GM12864 (cell line): ENCODE measurements at regions not wholly inside any gene's neighbourhood (a gene's known extent, or its start where the extent isn't known, plus 50 kb on each side); places are given as distances from the start of the nearest gene placed in this dataset.

ENCODE experiments used
- DNase-seq: peaks from one replicate; pipeline ENCODE4 v3.0.0-alpha.2; 2011; ENCODE audit warnings: low read depth
- H3K4me3 ChIP-seq: 2 replicates; pipeline ENCODE4 v1.5.1; 2011; ENCODE audit warnings: mild to moderate bottlenecking, low read depth, low read length, control low read depth
- TF ChIP-seq, protein P1 (sequence below): IDR thresholded peaks from 2 replicates; pipeline ENCODE4 v1.5.1; 2011; ENCODE audit warnings: low read depth, mild to moderate bottlenecking, moderate library complexity, low read length, control low read depth, inconsistent platforms; ENCODE audit errors: missing control alignments

DNA sequence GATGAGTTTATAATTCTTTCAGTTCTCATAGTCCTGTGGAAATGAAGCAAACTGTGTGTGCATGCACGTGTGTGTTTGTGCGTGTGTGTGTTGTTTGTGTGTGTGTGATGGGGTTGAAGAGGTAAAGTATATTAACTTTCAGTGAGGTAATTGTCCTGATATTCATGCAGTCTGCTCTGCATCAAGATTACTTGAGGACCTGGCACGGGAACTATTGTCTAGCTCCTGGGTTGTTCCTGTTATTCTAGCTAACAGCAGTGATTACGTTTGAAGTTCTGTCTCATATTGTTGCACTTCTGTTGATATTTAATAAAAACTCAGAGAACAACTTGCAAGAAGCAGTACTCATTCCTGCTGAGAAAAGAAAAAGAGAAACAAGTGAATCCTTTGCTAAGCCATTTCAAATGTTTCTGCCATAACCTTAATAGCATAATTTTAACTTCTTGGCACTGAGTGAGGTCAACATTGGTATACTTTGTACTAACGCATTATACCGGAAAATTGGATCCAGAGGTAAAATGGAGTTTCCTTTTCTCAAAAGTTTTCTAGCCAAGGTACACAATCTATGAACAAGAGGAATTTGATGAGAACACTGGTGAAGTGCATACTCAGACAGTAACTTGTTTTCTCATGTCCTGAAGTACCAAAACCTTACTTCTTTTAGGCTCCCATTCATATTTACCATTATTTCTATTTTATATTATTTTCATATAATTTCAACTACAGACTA lies 113.2 kb downstream of the SPCS3 start:
- TF ChIP-seq, protein P1, sequence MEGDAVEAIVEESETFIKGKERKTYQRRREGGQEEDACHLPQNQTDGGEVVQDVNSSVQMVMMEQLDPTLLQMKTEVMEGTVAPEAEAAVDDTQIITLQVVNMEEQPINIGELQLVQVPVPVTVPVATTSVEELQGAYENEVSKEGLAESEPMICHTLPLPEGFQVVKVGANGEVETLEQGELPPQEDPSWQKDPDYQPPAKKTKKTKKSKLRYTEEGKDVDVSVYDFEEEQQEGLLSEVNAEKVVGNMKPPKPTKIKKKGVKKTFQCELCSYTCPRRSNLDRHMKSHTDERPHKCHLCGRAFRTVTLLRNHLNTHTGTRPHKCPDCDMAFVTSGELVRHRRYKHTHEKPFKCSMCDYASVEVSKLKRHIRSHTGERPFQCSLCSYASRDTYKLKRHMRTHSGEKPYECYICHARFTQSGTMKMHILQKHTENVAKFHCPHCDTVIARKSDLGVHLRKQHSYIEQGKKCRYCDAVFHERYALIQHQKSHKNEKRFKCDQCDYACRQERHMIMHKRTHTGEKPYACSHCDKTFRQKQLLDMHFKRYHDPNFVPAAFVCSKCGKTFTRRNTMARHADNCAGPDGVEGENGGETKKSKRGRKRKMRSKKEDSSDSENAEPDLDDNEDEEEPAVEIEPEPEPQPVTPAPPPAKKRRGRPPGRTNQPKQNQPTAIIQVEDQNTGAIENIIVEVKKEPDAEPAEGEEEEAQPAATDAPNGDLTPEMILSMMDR = no peak
- no peak overlapping the region for H3K4me3 ChIP-seq

DNA sequence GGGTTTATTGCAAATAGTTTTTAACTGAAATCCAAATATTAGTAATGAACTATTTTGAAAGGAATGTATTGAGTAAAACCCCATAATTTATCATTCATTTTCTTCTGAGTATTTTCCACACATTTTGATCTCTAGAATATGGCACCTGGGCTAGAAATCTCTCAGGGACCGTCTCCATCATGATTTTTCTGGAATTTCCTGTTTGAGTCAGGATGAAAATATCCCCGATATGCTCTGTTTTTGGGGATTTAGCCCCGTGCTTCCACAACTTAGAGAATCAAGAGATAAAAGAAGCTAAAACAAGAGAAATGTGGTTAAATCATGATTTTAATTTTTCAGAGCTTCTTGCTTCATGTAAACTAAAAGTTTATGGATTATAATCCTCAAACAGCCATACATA lies 114.2 kb downstream of the SPCS3 start:
- TF ChIP-seq, protein P1 = no peak
- H3K4me3 ChIP-seq = no peak overlapping the region
- no peak for DNase-seq

More for the DNA sequence above, 113.2 kb downstream of the SPCS3 start:
- no peak for DNase-seq

DNA sequence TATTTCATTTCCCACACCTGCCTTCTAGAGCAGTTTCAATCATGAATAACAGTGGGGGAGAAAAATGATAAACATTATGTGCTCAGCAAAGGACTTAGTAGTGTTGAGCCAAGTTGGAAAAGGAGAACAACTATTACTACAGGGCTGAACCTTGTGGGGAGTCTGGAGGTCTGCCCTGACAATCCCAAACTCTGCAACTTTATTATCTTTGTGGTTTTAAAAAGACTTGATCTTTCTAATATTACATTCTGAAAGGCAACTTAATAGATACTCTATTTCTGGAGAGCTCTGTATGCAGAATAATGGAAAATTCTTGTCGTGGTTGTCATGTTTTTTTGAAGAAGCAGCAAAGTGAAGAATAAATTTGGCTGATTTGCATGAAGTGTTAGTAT lies 116.1 kb downstream of the SPCS3 start:
- TF ChIP-seq, protein P1 = no peak
- no peak overlapping the region for H3K4me3 ChIP-seq
- DNase-seq = no peak

DNA sequence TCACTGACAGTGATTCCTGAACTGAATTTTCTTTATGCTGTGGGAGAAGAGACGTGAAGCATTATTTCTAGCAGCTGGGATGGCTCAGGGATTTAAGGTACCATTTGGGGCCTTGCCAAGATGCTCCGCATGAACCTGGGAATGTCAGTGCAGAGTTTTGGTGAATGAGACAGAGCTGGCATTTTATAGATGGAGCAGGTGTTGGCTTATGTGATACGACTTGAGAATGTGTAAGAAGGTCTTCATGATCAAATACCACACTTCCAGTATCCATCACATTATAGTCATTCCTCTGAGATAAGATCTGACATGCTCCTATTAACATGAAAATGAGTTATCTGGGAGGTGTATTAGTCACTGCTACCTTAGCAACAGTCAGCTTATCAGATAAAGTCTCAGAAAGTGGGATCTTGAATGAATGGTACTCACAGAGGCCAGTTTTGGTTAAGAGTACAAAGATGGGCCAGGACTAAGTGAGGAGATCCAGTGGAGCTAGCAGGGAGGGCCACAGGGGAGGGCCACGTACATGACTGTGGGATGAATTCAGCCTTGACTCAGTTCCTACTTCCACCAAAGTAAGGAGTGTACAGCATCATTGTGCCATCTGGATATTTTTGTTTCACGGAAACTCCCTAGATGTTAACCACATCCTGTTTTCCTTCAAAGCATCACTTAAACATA lies 116.7 kb downstream of the SPCS3 start:
- no peak for DNase-seq
- no peak overlapping the region for H3K4me3 ChIP-seq
- TF ChIP-seq, protein P1 = no peak

DNA sequence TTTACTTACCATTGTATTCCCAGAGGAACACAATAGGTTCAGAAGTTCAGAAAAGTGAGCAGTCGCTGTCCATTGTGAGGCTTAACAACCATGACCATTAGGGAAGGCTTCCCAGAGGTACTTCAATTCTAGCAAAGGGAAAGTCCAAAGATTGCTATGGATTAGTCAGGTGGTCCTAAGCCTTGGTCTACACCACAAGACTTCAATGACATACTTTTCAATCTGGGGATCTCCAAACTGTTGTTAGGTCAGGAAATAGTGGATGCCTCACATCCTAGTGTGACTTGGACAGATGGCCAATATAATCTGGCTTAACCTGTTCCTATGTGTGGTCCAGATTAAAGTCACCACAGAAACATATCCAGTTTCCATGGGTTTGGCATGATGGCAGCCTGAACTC lies 118.0 kb downstream of the SPCS3 start:
- no peak for DNase-seq
- TF ChIP-seq, protein P1 = no peak
- no peak overlapping the region for H3K4me3 ChIP-seq

DNA sequence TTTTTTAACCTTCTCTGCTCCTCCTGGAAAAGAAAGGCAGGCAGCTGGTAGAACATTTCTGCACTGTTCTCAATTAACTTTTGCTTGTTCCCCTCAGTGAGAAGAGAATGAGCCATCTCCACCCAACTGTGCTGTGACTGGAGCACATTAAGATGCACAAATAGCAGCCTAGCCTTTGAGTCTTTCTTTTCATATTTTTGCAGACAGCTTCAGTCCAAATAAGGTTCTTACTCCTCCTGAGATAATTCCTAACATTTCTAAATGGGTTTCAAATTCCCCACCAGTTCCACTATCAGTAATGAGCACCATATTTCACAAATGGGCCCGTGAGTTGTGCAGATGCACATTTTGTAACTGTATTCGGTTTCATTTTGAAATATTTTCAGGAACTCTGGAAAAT lies 118.6 kb downstream of the SPCS3 start:
- TF ChIP-seq, protein P1 = no peak
- H3K4me3 ChIP-seq = no peak overlapping the region
- no peak for DNase-seq
